ENCODE measurements at regions not wholly inside any gene's neighbourhood (a gene's known extent, or its start where the extent isn't known, plus 50 kb on each side); places are given as distances from the start of the nearest gene placed in this dataset.

DNA sequence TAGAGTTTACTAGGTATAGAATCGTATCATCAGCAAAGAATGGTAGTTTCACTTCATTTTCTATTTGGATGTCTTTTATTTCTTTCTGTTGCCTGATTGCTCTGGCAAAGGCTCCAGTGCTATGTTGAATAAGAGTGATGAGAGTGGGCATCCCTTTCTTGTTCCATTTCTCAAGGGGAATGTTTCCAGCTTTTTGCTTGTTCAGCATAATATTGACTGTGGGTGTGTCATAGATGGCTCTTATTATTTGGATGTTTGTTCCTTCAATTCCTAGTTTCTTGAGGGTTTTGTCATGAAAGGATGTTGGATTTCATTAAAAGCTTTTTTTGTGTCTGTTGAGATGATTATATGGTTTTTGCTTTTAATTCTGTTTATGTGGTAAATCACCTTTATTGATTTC lies 1114.5 kb downstream of the RAPGEF2 start:
- no peak for TF ChIP-seq GATA2 (IDR thresholded peaks at IDR 0.05; ENCODE audit: low read depth, low read length)
- no peak for TF ChIP-seq GATA3 (IDR thresholded peaks at IDR 0.05; ENCODE audit: low read depth, low read length)

DNA sequence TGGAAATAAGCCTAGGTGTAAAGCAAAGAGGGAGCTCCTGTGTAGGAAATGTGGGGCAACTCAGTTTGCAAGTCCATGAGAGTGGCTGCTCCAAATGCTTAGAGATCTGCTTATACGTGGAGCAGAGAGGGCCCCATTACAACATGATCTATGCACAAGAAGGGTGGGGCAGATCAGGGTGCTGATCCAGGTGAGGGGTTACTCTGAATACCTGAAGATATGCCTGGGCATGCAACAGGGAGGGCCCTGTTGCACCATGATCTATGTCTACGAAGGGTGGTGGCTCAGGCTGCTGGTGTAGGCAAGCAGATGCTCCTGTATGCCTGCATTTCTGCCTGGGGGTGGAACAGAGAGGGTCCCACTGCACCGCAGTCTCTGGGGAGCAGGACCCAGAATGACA lies 1121.2 kb downstream of the RAPGEF2 start:
- no peak for TF ChIP-seq GATA3 (IDR thresholded peaks at IDR 0.05; ENCODE audit: low read depth, low read length)
- no peak for TF ChIP-seq GATA2 (IDR thresholded peaks at IDR 0.05; ENCODE audit: low read depth, low read length)

DNA sequence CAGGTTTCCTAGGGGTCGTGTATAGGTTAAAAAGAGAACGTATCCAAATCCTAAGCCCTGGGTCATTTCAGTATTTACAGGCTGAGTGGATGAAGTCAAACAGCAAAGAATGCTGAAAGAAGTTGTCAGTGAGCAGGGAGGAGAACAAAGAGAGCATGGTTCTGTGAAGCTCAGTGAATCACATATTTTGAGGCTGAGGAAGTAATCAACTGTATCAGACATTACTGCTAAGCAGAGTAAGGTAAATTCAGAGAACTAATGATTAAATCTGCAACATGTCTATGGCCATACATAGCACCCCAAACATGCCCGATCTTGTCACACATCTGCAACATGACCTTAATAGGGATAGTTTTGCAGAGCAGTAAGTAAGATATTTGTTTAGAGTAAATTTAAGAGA lies 1130.3 kb downstream of the RAPGEF2 start:
- TF ChIP-seq GATA3 (IDR thresholded peaks at IDR 0.05; ENCODE audit: low read depth, low read length), result no peak
- no peak for TF ChIP-seq GATA2 (IDR thresholded peaks at IDR 0.05; ENCODE audit: low read depth, low read length)

DNA sequence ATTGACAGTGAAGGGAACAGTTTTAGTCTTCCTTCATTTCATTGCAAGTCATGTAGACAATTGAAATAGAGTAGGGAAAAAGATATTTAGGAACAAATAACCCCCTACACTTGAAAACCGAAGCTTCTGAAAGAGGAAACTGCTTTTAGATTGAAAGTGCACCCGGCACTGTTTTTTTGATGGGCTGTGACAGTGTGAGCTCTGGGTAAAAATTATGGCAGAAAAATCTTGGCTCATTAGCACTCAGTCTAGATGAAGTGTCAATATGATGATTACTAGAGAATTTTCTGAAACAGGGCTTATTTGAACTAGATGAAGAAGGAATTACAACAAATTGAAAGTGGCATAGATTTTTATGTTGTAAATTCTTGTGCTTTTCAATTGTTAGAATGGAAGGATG lies 1132.4 kb downstream of the RAPGEF2 start:
- TF ChIP-seq GATA2 (IDR thresholded peaks at IDR 0.05; ENCODE audit: low read depth, low read length), result no peak
- TF ChIP-seq GATA3 (IDR thresholded peaks at IDR 0.05; ENCODE audit: low read depth, low read length), result no peak

GRCh38 chr4:160235771-160236170 lies 1132.9 kb downstream of the RAPGEF2 start:
- TF ChIP-seq GATA3 (IDR thresholded peaks at IDR 0.05; ENCODE audit: low read depth, low read length), result no peak
- TF ChIP-seq GATA2 (IDR thresholded peaks at IDR 0.05; ENCODE audit: low read depth, low read length), result no peak

GRCh38 chr4:160238790-160239189 lies 1135.9 kb downstream of the RAPGEF2 start:
- no peak for TF ChIP-seq GATA3 (IDR thresholded peaks at IDR 0.05; ENCODE audit: low read depth, low read length)
- TF ChIP-seq GATA2 (IDR thresholded peaks at IDR 0.05; ENCODE audit: low read depth, low read length), result no peak

DNA sequence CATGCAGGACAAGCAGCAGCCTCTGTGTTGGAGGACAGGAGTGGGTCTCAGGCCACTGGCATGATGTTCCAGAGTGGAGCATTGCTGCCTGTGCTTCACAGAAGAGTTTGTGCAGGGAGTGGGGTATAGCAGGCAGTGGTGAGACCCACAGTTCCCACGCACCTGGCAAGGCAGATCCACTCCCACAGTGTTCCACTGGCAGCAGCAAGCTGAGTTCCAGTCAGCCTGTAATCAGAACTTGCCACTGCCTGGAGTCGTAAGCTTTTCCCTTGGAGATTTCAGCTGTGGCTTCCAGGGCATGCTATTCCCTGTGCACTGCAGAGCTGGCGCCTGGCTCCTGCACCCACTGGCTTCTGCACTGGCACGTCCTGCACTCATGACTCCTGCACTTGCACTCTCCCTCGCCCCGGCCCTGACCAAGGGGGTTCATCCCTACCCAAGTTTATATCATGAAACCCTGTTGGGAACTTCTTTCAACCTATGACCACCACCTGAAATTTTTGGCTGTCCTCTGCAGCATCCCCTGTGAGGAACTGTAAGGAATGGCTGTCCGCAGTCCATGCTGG lies 1144.3 kb downstream of the RAPGEF2 start:
- TF ChIP-seq GATA3 (IDR thresholded peaks at IDR 0.05; ENCODE audit: low read depth, low read length) (no peak), GATA2 (IDR thresholded peaks at IDR 0.05; ENCODE audit: low read depth, low read length) (no peak)

GRCh38 chr4:160251522-160252170 lies 1148.8 kb downstream of the RAPGEF2 start:
- TF ChIP-seq GATA3 (IDR thresholded peaks at IDR 0.05; ENCODE audit: low read depth, low read length), result no peak
- no peak for TF ChIP-seq GATA2 (IDR thresholded peaks at IDR 0.05; ENCODE audit: low read depth, low read length)

DNA sequence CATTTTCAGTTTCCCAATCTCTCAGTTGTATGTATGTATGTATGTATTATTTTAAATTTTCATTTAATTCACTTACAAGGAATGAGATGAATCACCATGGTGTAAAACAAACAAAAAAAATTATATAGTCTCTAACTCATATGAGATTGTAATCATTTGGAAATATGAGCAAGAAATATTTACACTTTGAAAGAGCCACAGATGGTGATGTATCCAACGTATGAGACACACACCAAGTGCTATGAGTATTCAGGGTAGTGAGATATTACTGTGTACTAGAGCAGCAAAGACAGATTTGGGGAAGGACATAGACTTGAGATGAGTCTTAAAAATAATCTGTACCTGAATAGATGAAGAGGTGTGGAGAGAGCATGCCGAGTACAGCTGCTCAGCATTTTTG lies 1154.4 kb downstream of the RAPGEF2 start:
- TF ChIP-seq GATA2 (IDR thresholded peaks at IDR 0.05; ENCODE audit: low read depth, low read length) (no peak), GATA3 (IDR thresholded peaks at IDR 0.05; ENCODE audit: low read depth, low read length) (no peak)

GRCh38 chr4:160265014-160265413 lies 1162.1 kb downstream of the RAPGEF2 start:
- TF ChIP-seq GATA2 (IDR thresholded peaks at IDR 0.05; ENCODE audit: low read depth, low read length) (no peak), GATA3 (IDR thresholded peaks at IDR 0.05; ENCODE audit: low read depth, low read length) (no peak)

GRCh38 chr4:160265836-160266235 lies 1163.0 kb downstream of the RAPGEF2 start:
- TF ChIP-seq GATA2 (IDR thresholded peaks at IDR 0.05; ENCODE audit: low read depth, low read length) (no peak), GATA3 (IDR thresholded peaks at IDR 0.05; ENCODE audit: low read depth, low read length) (no peak)

GRCh38 chr4:160276785-160277325 lies 1174.0 kb downstream of the RAPGEF2 start:
- TF ChIP-seq GATA2 (IDR thresholded peaks at IDR 0.05; ENCODE audit: low read depth, low read length), result no peak
- no peak for TF ChIP-seq GATA3 (IDR thresholded peaks at IDR 0.05; ENCODE audit: low read depth, low read length)

GRCh38 chr4:160283081-160283480 lies 1180.2 kb downstream of the RAPGEF2 start:
- TF ChIP-seq GATA3 (IDR thresholded peaks at IDR 0.05; ENCODE audit: low read depth, low read length) (no peak), GATA2 (IDR thresholded peaks at IDR 0.05; ENCODE audit: low read depth, low read length) (no peak)

GRCh38 chr4:160284516-160284915 lies 1181.6 kb downstream of the RAPGEF2 start:
- no peak for TF ChIP-seq GATA3 (IDR thresholded peaks at IDR 0.05; ENCODE audit: low read depth, low read length)
- TF ChIP-seq GATA2 (IDR thresholded peaks at IDR 0.05; ENCODE audit: low read depth, low read length), result no peak

DNA sequence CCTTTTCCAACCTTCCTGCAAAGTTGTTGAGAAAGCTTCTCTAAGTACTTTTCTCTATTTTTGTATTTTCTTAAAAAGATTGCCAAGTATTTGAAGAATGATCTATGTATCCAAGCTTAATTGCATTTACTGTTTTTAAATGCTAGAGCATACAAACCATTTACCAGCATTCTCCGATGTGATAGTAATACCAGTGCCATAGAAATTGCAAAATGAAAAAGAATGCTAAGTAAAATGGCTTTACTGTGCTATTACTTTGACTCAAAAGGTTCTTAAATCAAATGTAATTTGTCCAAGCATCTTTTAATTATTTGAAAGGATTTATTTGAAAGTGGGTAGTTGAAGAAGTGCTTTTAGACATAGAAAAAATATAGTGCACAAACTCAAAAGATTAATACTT lies 1183.2 kb downstream of the RAPGEF2 start:
- TF ChIP-seq GATA3 (IDR thresholded peaks at IDR 0.05; ENCODE audit: low read depth, low read length) (no peak), GATA2 (IDR thresholded peaks at IDR 0.05; ENCODE audit: low read depth, low read length) (no peak)
